ENCODE measurements at regions not wholly inside any gene's neighbourhood (a gene's known extent, or its start where the extent isn't known, plus 50 kb on each side); places are given as distances from the start of the nearest gene placed in this dataset.

GRCh38 chr1:88001460-88001859, 672.8 kb downstream of the LMO4 start:
- TF ChIP-seq CTCF (IDR thresholded peaks at IDR 0.05), result no peak
- no peak for TF ChIP-seq ZFX (IDR thresholded peaks at IDR 0.05; ENCODE audit: borderline replicate concordance)
